Stimulated activated CD8-positive, alpha-beta memory T cell treated with anti-CD3 and anti-CD28 coated beads, Interleukin-7, amount 100 ng/mL, for 24 hours (primary cell): ENCODE measurements at regions not wholly inside any gene's neighbourhood (a gene's known extent, or its start where the extent isn't known, plus 50 kb on each side); places are given as distances from the start of the nearest gene placed in this dataset.

ENCODE experiments used
- DNase-seq: peaks from one replicate; pipeline ENCODE4 v3.0.0-alpha.2; 2020; ENCODE audit warnings: low read depth

DNA sequence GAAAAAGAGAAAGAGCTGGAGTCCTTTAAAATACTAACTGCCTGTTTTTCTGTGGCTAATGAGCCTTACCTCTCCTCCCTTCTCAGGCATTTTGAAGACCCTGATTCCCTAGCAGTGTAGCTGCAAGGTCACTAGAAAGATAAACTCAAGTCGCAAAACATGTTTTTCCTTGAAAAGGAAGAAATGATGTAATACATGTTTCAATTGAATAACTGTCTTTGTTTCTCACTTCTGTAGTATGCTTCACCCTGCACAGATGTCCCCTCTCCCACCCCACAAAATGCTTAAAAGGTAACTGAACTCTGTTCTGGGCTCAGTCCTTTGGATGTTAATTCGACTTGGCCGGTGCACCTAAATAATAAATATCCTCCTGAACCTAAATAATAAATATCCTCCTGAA, 1350.3 kb downstream of the TMEM121 start:
- DNase-seq: no peak

DNA sequence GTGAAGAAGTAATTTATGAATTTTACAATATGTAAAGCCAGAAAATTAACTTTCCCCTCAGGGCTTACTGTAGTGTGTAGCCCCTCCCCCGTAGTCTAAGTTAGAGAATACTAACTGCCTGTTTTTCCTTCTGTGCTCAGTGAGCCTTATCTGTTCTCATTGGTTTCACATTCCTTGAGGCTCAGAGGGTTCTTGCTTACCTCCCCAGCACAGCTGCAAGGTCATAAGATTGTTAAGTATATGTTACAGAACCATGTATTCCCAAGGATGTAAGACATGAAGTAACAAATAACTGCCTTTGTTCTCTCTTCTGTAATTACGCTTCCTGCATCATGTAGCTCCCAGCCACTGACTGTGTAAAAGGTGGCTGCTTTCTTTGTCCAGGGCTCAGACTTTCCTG, 1351.1 kb downstream of the TMEM121 start:
- DNase-seq: no peak

DNA sequence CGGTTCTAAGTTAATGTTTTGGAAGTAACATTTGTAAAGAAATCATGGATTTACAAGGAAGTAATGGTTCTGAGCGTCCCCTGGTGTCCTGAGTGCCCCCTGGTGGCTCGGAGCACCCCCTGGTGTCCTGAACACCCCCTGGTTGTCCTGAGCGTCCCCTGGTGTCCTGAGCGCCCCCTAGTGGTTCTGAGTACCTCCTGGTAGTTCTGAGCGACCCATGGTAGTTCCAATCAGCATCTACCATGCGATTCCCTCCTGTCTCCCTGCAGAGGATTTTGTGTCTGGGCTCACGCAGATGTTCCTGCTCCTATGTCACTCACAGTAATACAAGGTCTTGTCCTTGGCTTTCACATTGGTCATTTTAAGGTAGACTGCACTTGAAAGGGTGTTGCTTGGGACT, 1352.9 kb downstream of the TMEM121 start:
- no peak for DNase-seq

DNA sequence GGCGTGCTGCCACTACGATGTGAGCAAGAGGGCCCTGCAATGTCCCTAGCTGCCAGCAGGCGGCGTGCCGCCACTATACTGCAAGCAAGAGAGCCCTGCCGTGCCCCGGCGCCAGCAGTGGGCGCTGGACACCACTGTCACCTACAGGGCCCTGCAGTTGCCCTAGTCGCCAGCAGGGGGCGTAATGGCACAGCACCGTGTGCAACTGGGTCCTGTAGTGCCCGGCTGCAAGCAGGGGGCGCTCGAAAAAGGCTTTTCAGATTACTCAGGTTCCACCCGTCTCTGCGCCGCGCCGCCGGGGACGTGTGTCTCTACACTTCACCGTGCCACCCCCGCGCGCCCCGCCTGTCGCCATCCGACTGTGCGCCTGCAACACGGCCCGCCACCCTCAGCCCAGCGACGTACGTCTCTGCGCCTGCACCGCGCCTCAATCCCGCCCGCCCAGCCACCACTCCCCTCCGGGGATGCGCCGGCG, 1356.9 kb downstream of the TMEM121 start:
- DNase-seq: no peak
